HG02759 (cell line): ENCODE measurements at regions not wholly inside any gene's neighbourhood (a gene's known extent, or its start where the extent isn't known, plus 50 kb on each side); places are given as distances from the start of the nearest gene placed in this dataset.
"Not testable (repeated sequence)": the region's sequence is repeated elsewhere in the genome, so short reads cannot be mapped to it uniquely, and the experiment has no call there.

Source experiments
- ATAC-seq: cut with Tn5 transposase; IDR thresholded peaks from one replicate; pipeline ENCODE4 v1.9.1; 2021; ENCODE audit warnings: mild to moderate bottlenecking, moderate library complexity; ENCODE audit not compliant: unreplicated experiment

- not testable (repeated sequence) for ATAC-seq
These were observed 80.3 kb downstream of the ANXA5 start for GRCh38 chr4:121616449-121616848.

GRCh38 chr4:121614101-121614500, 82.7 kb downstream of the ANXA5 start:
- no peak for ATAC-seq

- no peak for ATAC-seq
These were observed 97.7 kb downstream of the ANXA5 start for GRCh38 chr4:121599049-121599448.

- no peak for ATAC-seq
These were observed 99.3 kb downstream of the ANXA5 start for GRCh38 chr4:121597346-121597934.

GRCh38 chr4:121594796-121595526, 101.8 kb downstream of the ANXA5 start:
- no peak for ATAC-seq

GRCh38 chr4:121593760-121594159, 103.0 kb downstream of the ANXA5 start:
- no peak for ATAC-seq

- ATAC-seq: not testable (repeated sequence)
These were observed 104.5 kb downstream of the ANXA5 start for GRCh38 chr4:121592257-121592656.

GRCh38 chr4:121584836-121585235, 111.9 kb downstream of the ANXA5 start:
- no peak for ATAC-seq

- ATAC-seq: no peak
These were observed 113.4 kb downstream of the ANXA5 start for GRCh38 chr4:121583396-121583795.

- no peak for ATAC-seq
These were observed 114.5 kb downstream of the ANXA5 start for GRCh38 chr4:121582296-121582695.

- not testable (repeated sequence) for ATAC-seq
These were observed 121.4 kb downstream of the ANXA5 start for GRCh38 chr4:121575392-121575791.

GRCh38 chr4:121574618-121575017, 122.2 kb downstream of the ANXA5 start:
- ATAC-seq: no peak

- ATAC-seq: no peak
These were observed 129.0 kb downstream of the ANXA5 start for GRCh38 chr4:121567748-121568147.

- no peak for ATAC-seq
These were observed 131.9 kb downstream of the ANXA5 start for GRCh38 chr4:121564840-121565375.

GRCh38 chr4:121562811-121563210, 134.0 kb downstream of the ANXA5 start:
- no peak for ATAC-seq

GRCh38 chr4:121555315-121556107, 141.3 kb downstream of the ANXA5 start:
- ATAC-seq: no peak

GRCh38 chr4:121554382-121554781, 142.4 kb downstream of the ANXA5 start:
- ATAC-seq: no peak

- ATAC-seq: no peak
These were observed 144.9 kb downstream of the ANXA5 start for GRCh38 chr4:121551881-121552280.

- no peak for ATAC-seq
These were observed 145.5 kb downstream of the ANXA5 start for GRCh38 chr4:121551271-121551670.

- ATAC-seq: no peak
These were observed 155.1 kb downstream of the ANXA5 start for GRCh38 chr4:121541696-121542095.

- no peak for ATAC-seq
These were observed 154.5 kb upstream of the QRFPR start for GRCh38 chr4:121535351-121535750.

GRCh38 chr4:121534187-121534586, 153.4 kb upstream of the QRFPR start:
- no peak for ATAC-seq
